ENCODE measurements at regions not wholly inside any gene's neighbourhood (a gene's known extent, or its start where the extent isn't known, plus 50 kb on each side); places are given as distances from the start of the nearest gene placed in this dataset.

- H3K9me3 ChIP-seq (ENCODE audit: control insufficient read depth, low read depth, low read length): no peaks in the 10 kb centered on the region
- H3K4me3 ChIP-seq (ENCODE audit: low read length): no peak overlapping the region
- no peaks in the 10 kb centered on the region for H3K36me3 ChIP-seq (ENCODE audit: control insufficient read depth, insufficient read depth, low read length)
- H3K4me1 ChIP-seq (ENCODE audit: control insufficient read depth, insufficient read depth, low read length): no peaks in the 10 kb centered on the region
- no peak overlapping the region for H3K27ac ChIP-seq (ENCODE audit: low read length)
- no peaks in the 10 kb centered on the region for H3K27me3 ChIP-seq (ENCODE audit: control insufficient read depth, insufficient read depth, low read length)
- no CpG with 5 or more reads among the region's 4 CpGs for WGBS (ENCODE audit: insufficient coverage, low lambda C conversion rate)
- no peak for DNase-seq
Observed at GRCh38 chr2:39999864-40000263, 220.8 kb upstream of the THUMPD2 start.

GRCh38 chr2:39998617-39999016 is 219.6 kb upstream of the THUMPD2 start:
- Histone ChIP-seq H3K27me3 (ENCODE audit: control insufficient read depth, insufficient read depth, low read length) (no peaks in the 10 kb centered on the region), H3K36me3 (ENCODE audit: control insufficient read depth, insufficient read depth, low read length) (no peaks in the 10 kb centered on the region), H3K9me3 (ENCODE audit: control insufficient read depth, low read depth, low read length) (no peaks in the 10 kb centered on the region), H3K4me1 (ENCODE audit: control insufficient read depth, insufficient read depth, low read length) (no peaks in the 10 kb centered on the region), H3K27ac (ENCODE audit: low read length) (no peak overlapping the region), H3K4me3 (ENCODE audit: low read length) (no peak overlapping the region)
- WGBS (ENCODE audit: insufficient coverage, low lambda C conversion rate): 80% methylated on average over 1 of the region's 2 CpGs
- no peak for DNase-seq

- H3K9me3 ChIP-seq (ENCODE audit: control insufficient read depth, low read depth, low read length): no peaks in the 10 kb centered on the region
- WGBS (ENCODE audit: insufficient coverage, low lambda C conversion rate): no CpG with 5 or more reads among the region's 1 CpG
Observed at GRCh38 chr2:39996653-39997080, 217.6 kb upstream of the THUMPD2 start.

GRCh38 chr2:39995005-39995737 is 216.1 kb upstream of the THUMPD2 start:
- Histone ChIP-seq H3K4me1 (ENCODE audit: control insufficient read depth, insufficient read depth, low read length) (no peaks in the 10 kb centered on the region), H3K4me3 (ENCODE audit: low read length) (no peak overlapping the region), H3K27ac (ENCODE audit: low read length) (no peak overlapping the region), H3K27me3 (ENCODE audit: control insufficient read depth, insufficient read depth, low read length) (no peaks in the 10 kb centered on the region), H3K9me3 (ENCODE audit: control insufficient read depth, low read depth, low read length) (no peaks in the 10 kb centered on the region), H3K36me3 (ENCODE audit: control insufficient read depth, insufficient read depth, low read length) (no peaks in the 10 kb centered on the region)
- no peak for DNase-seq
- 100% methylated on average over 1 of the region's 3 CpGs for WGBS (ENCODE audit: insufficient coverage, low lambda C conversion rate)

More at GRCh38 chr2:39996653-39997080, 217.6 kb upstream of the THUMPD2 start:
- H3K27me3 ChIP-seq (ENCODE audit: control insufficient read depth, insufficient read depth, low read length): no peaks in the 10 kb centered on the region
- H3K36me3 ChIP-seq (ENCODE audit: control insufficient read depth, insufficient read depth, low read length): no peaks in the 10 kb centered on the region
- peak in 1 of 2 donors; percentile 49 for DNase-seq
- no peaks in the 10 kb centered on the region for H3K4me1 ChIP-seq (ENCODE audit: control insufficient read depth, insufficient read depth, low read length)
- no peak overlapping the region for H3K27ac ChIP-seq (ENCODE audit: low read length)
- no peak overlapping the region for H3K4me3 ChIP-seq (ENCODE audit: low read length)

- no peaks in the 10 kb centered on the region for H3K4me1 ChIP-seq (ENCODE audit: control insufficient read depth, insufficient read depth, low read length)
- H3K27me3 ChIP-seq (ENCODE audit: control insufficient read depth, insufficient read depth, low read length): no peaks in the 10 kb centered on the region
- no peak for DNase-seq
Observed at GRCh38 chr2:39994151-39994550, 215.1 kb upstream of the THUMPD2 start.

GRCh38 chr2:39991298-39991697 is 212.2 kb upstream of the THUMPD2 start:
- 75% methylated on average over 1 of the region's 2 CpGs for WGBS (ENCODE audit: insufficient coverage, low lambda C conversion rate)
- Histone ChIP-seq H3K9me3 (ENCODE audit: control insufficient read depth, low read depth, low read length) (no peaks in the 10 kb centered on the region), H3K36me3 (ENCODE audit: control insufficient read depth, insufficient read depth, low read length) (no peaks in the 10 kb centered on the region), H3K4me1 (ENCODE audit: control insufficient read depth, insufficient read depth, low read length) (no peaks in the 10 kb centered on the region), H3K4me3 (ENCODE audit: low read length) (no peak overlapping the region), H3K27me3 (ENCODE audit: control insufficient read depth, insufficient read depth, low read length) (no peaks in the 10 kb centered on the region), H3K27ac (ENCODE audit: low read length) (no peak overlapping the region)
- no peak for DNase-seq

More at GRCh38 chr2:39994151-39994550, 215.1 kb upstream of the THUMPD2 start:
- H3K27ac ChIP-seq (ENCODE audit: low read length): no peak overlapping the region
- H3K36me3 ChIP-seq (ENCODE audit: control insufficient read depth, insufficient read depth, low read length): no peaks in the 10 kb centered on the region
- no peaks in the 10 kb centered on the region for H3K9me3 ChIP-seq (ENCODE audit: control insufficient read depth, low read depth, low read length)
- H3K4me3 ChIP-seq (ENCODE audit: low read length): no peak overlapping the region

- WGBS (ENCODE audit: insufficient coverage, low lambda C conversion rate): no CpG with 5 or more reads among the region's 2 CpGs
- H3K4me1 ChIP-seq (ENCODE audit: control insufficient read depth, insufficient read depth, low read length): no peaks in the 10 kb centered on the region
- H3K27ac ChIP-seq (ENCODE audit: low read length): no peak overlapping the region
- H3K36me3 ChIP-seq (ENCODE audit: control insufficient read depth, insufficient read depth, low read length): no peaks in the 10 kb centered on the region
- H3K27me3 ChIP-seq (ENCODE audit: control insufficient read depth, insufficient read depth, low read length): no peaks in the 10 kb centered on the region
- DNase-seq: no peak
- no peaks in the 10 kb centered on the region for H3K9me3 ChIP-seq (ENCODE audit: control insufficient read depth, low read depth, low read length)
- no peak overlapping the region for H3K4me3 ChIP-seq (ENCODE audit: low read length)
Observed at GRCh38 chr2:39990335-39990900, 211.4 kb upstream of the THUMPD2 start.

GRCh38 chr2:39989888-39990287 is 210.8 kb upstream of the THUMPD2 start:
- 20% methylated on average over 2 of the region's 3 CpGs for WGBS (ENCODE audit: insufficient coverage, low lambda C conversion rate)
- Histone ChIP-seq H3K9me3 (ENCODE audit: control insufficient read depth, low read depth, low read length) (no peaks in the 10 kb centered on the region), H3K27ac (ENCODE audit: low read length) (no peak overlapping the region), H3K4me1 (ENCODE audit: control insufficient read depth, insufficient read depth, low read length) (no peaks in the 10 kb centered on the region), H3K36me3 (ENCODE audit: control insufficient read depth, insufficient read depth, low read length) (no peaks in the 10 kb centered on the region), H3K4me3 (ENCODE audit: low read length) (no peak overlapping the region), H3K27me3 (ENCODE audit: control insufficient read depth, insufficient read depth, low read length) (no peaks in the 10 kb centered on the region)
- no peak for DNase-seq

GRCh38 chr2:39981883-39982311 is 202.8 kb upstream of the THUMPD2 start:
- 50% methylated on average over 1 of the region's 3 CpGs for WGBS (ENCODE audit: insufficient coverage, low lambda C conversion rate)
- H3K4me3 ChIP-seq (ENCODE audit: low read length): no peak overlapping the region
- no peak overlapping the region for H3K27ac ChIP-seq (ENCODE audit: low read length)

GRCh38 chr2:39975476-39976020 is 196.5 kb upstream of the THUMPD2 start:
- no peaks in the 10 kb centered on the region for H3K27me3 ChIP-seq (ENCODE audit: control insufficient read depth, insufficient read depth, low read length)
- WGBS (ENCODE audit: insufficient coverage, low lambda C conversion rate): 80% methylated on average over 1 of the region's 3 CpGs
- no peak for DNase-seq

More at GRCh38 chr2:39981883-39982311, 202.8 kb upstream of the THUMPD2 start:
- no peaks in the 10 kb centered on the region for H3K27me3 ChIP-seq (ENCODE audit: control insufficient read depth, insufficient read depth, low read length)
- no peaks in the 10 kb centered on the region for H3K9me3 ChIP-seq (ENCODE audit: control insufficient read depth, low read depth, low read length)
- DNase-seq: no peak
- H3K4me1 ChIP-seq (ENCODE audit: control insufficient read depth, insufficient read depth, low read length): no peaks in the 10 kb centered on the region
- no peaks in the 10 kb centered on the region for H3K36me3 ChIP-seq (ENCODE audit: control insufficient read depth, insufficient read depth, low read length)

More at GRCh38 chr2:39975476-39976020, 196.5 kb upstream of the THUMPD2 start:
- no peak overlapping the region for H3K4me3 ChIP-seq (ENCODE audit: low read length)
- no peaks in the 10 kb centered on the region for H3K9me3 ChIP-seq (ENCODE audit: control insufficient read depth, low read depth, low read length)
- no peaks in the 10 kb centered on the region for H3K36me3 ChIP-seq (ENCODE audit: control insufficient read depth, insufficient read depth, low read length)
- no peaks in the 10 kb centered on the region for H3K4me1 ChIP-seq (ENCODE audit: control insufficient read depth, insufficient read depth, low read length)
- H3K27ac ChIP-seq (ENCODE audit: low read length): no peak overlapping the region
